ENCODE measurements at regions not wholly inside any gene's neighbourhood (a gene's known extent, or its start where the extent isn't known, plus 50 kb on each side); places are given as distances from the start of the nearest gene placed in this dataset.

DNA sequence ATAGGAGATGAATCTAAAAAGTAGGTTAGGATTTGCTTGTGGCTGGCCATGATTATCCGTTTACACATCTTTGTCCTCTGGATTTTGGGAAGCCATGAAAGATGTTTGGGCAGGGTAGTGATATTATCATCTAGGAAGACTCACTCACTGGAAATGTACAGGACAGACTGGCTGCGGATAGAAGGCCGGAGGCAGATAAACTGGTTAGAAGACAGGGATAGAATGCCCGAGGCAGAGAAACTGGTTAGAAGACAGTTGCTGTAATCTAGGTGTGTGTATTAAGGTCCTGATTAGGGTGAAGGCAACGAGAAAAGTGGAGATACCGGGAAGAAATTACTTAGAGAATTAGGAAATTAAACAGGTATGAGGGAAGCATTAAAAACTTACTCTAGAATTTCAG, 68.8 kb downstream of the SPRY1 start:
- TF ChIP-seq GATA2 (IDR thresholded peaks at IDR 0.05; ENCODE audit: low read depth, low read length) (no peak), GATA3 (IDR thresholded peaks at IDR 0.05; ENCODE audit: low read depth, low read length) (no peak)

Data from SH-SY5Y (cell line).